CD14-positive monocyte (primary cell): ENCODE measurements at regions not wholly inside any gene's neighbourhood (a gene's known extent, or its start where the extent isn't known, plus 50 kb on each side); places are given as distances from the start of the nearest gene placed in this dataset.

Experiments
- DNase-seq, 3 donors: peaks; one replicate each; pipeline ENCODE4 v3.0.0-alpha.2; 2011 to 2022
- H2AFZ ChIP-seq: 2 replicates; pipeline ENCODE4 v1.6.0; 2012; ENCODE audit warnings: mild to moderate bottlenecking, low read depth, low read length, inconsistent platforms; ENCODE audit not compliant: insufficient read depth, poor library complexity, severe bottlenecking
- H3K27ac ChIP-seq, 2 donors: 1 replicate in 1 of 2; 2 replicates in 1 of 2; pipeline ENCODE4 v1.5.1; 2012 to 2013; ENCODE audit warnings: low read length in 2 of 2, control low read depth in 1 of 2, inconsistent platforms in 1 of 2, low read depth in 1 of 2, mild to moderate bottlenecking in 1 of 2
- H3K27me3 ChIP-seq, 2 donors: one replicate each; pipeline versions ENCODE4 v1.6.0 to v1.6.1; 2011 to 2013; ENCODE audit warnings: low read length in 2 of 2; ENCODE audit not compliant: control insufficient read depth in 2 of 2, insufficient read depth in 2 of 2
- H3K36me3 ChIP-seq, 2 donors: replicated peaks in 1 of 2; 1 replicate in 1 of 2; 2 replicates in 1 of 2; pipeline versions ENCODE4 v1.5.1 to v1.6.1; 2012 to 2013; ENCODE audit warnings: low read length in 2 of 2, control low read depth in 1 of 2, inconsistent platforms in 1 of 2, mild to moderate bottlenecking in 1 of 2; ENCODE audit not compliant: insufficient read depth in 2 of 2, control insufficient read depth in 1 of 2
- H3K4me1 ChIP-seq, 2 donors: 1 replicate in 1 of 2; 2 replicates in 1 of 2; pipeline versions ENCODE4 v1.5.1 to v1.6.1; 2012 to 2013; ENCODE audit warnings: low read length in 2 of 2, control low read depth in 1 of 2, inconsistent platforms in 1 of 2, mild to moderate bottlenecking in 1 of 2, moderate library complexity in 1 of 2; ENCODE audit not compliant: insufficient read depth in 2 of 2, control insufficient read depth in 1 of 2
- H3K4me2 ChIP-seq: replicated peaks from 2 replicates; pipeline ENCODE3; 2012; ENCODE audit warnings: low read length, moderate library complexity, mild to moderate bottlenecking; ENCODE audit not compliant: poor library complexity, severe bottlenecking; ENCODE audit errors: extremely low read depth
- H3K4me3 ChIP-seq, 3 experiments: fragments of 200-600 bp in 1 of 3; sonication (generic) in 1 of 3; replicated peaks in 1 of 3; 1 replicate in 2 of 3; 2 replicates in 1 of 3; pipeline ENCODE4 v1.5.1; 2011 to 2013; ENCODE audit warnings: low read length in 3 of 3, mild to moderate bottlenecking in 3 of 3, control low read depth in 2 of 3, low read depth in 2 of 3, inconsistent platforms in 1 of 3, moderate library complexity in 1 of 3
- H3K79me2 ChIP-seq: 2 replicates; pipeline ENCODE4 v1.6.0; 2012; ENCODE audit warnings: mild to moderate bottlenecking, control low read depth, inconsistent platforms, low read length, moderate library complexity; ENCODE audit not compliant: insufficient read depth
- H3K9ac ChIP-seq: 2 replicates; pipeline ENCODE4 v1.6.0; 2017; ENCODE audit warnings: low read length, mild to moderate bottlenecking; ENCODE audit not compliant: insufficient read depth, poor library complexity, severe bottlenecking
- H3K9me3 ChIP-seq, 2 donors: replicated peaks in 1 of 2; 1 replicate in 1 of 2; 2 replicates in 1 of 2; pipeline versions ENCODE4 v1.5.1 to v1.6.1; 2012 to 2013; ENCODE audit warnings: low read length in 2 of 2, control low read depth in 1 of 2; ENCODE audit not compliant: control insufficient read depth in 1 of 2, insufficient read depth in 1 of 2
- H4K20me1 ChIP-seq: 2 replicates; pipeline ENCODE4 v1.6.0; 2012; ENCODE audit warnings: mild to moderate bottlenecking, low read length, control low read depth, moderate library complexity; ENCODE audit not compliant: insufficient read depth
- H3K27ac Mint-ChIP-seq, 7 donors: one replicate each; pipeline ENCODE4 v1.8.0; 2020; ENCODE audit warnings: mild to moderate bottlenecking in 7 of 7, mixed read lengths in 7 of 7, moderate library complexity in 6 of 7, inconsistent platforms in 2 of 7
- H3K27me3 Mint-ChIP-seq, 3 donors: one replicate each; pipeline ENCODE4 v1.8.0; 2021 to 2022; ENCODE audit warnings: low read depth in 3 of 3, mild to moderate bottlenecking in 3 of 3, mixed read lengths in 3 of 3, moderate library complexity in 3 of 3, inconsistent platforms in 1 of 3
- H3K36me3 Mint-ChIP-seq, 2 donors: one replicate each; pipeline ENCODE4 v1.8.0; 2020; ENCODE audit warnings: mixed read lengths in 2 of 2, inconsistent platforms in 1 of 2, mild to moderate bottlenecking in 1 of 2
- H3K4me1 Mint-ChIP-seq: one replicate; pipeline ENCODE4 v1.8.0; 2020; ENCODE audit warnings: mild to moderate bottlenecking, mixed read lengths
- H3K4me3 Mint-ChIP-seq, 2 donors: one replicate each; pipeline ENCODE4 v1.8.0; 2020; ENCODE audit warnings: mild to moderate bottlenecking in 2 of 2, mixed read lengths in 2 of 2, moderate library complexity in 1 of 2
- H3K9me3 Mint-ChIP-seq, 7 donors: one replicate each; pipeline ENCODE4 v1.8.0; 2020 to 2022; ENCODE audit warnings: mixed read lengths in 7 of 7, mild to moderate bottlenecking in 6 of 7, moderate library complexity in 6 of 7, inconsistent platforms in 2 of 7
- CTCF ChIP-seq: fragments of 200-600 bp; IDR thresholded peaks from one replicate; pipeline ENCODE4 v1.8.0; 2022; ENCODE audit warnings: antibody characterized with exemption, mild to moderate bottlenecking
- WGBS: methylation state at CpG from one replicate; pipeline ENCODE4 v1.1.5; 2013; ENCODE audit warnings: missing lambda C conversion rate; ENCODE audit not compliant: insufficient coverage; 5-methylcytosine and 5-hydroxymethylcytosine counted together
- intact Hi-C, 2 donors: fragments of 100-400 bp; cut with micrococcal nuclease; formaldehyde crosslinking; loops; one replicate each; pipeline versions ENCODE4 v1.15.0 to v1.15.1; 2023

GRCh38 chr5:6302075-6302474 lies 76.3 kb downstream of the MED10 start:
- Mint-ChIP-seq H3K36me3 (no peaks in the 10 kb centered on the region), H3K27me3 (peaks cover 4 to 7% (median 4%) of the 10 kb centered on the region in 3 donors), H3K4me3 (no peak overlapping the region), H3K9me3 (peaks cover 0 to 4% (median 0%) of the 10 kb centered on the region in 7 donors), H3K4me1 (no peaks in the 10 kb centered on the region), H3K27ac (no peak overlapping the region)
- TF ChIP-seq CTCF: no peak
- no peaks in the 10 kb centered on the region for H3K36me3 ChIP-seq
- WGBS: 40% methylated on average over 1 of the region's 4 CpGs
- no peaks in the 10 kb centered on the region for H3K27me3 ChIP-seq
- intact Hi-C loops: no loop called here
- no peak overlapping the region for H3K4me2 ChIP-seq
- H3K4me1 ChIP-seq: no peaks in the 10 kb centered on the region
- no peak overlapping the region for H3K9ac ChIP-seq
- H3K9me3 ChIP-seq: no peaks in the 10 kb centered on the region
- no peak for DNase-seq
- H3K27ac ChIP-seq: no peak overlapping the region
- H3K79me2 ChIP-seq: no peaks in the 10 kb centered on the region
- H4K20me1 ChIP-seq: no peaks in the 10 kb centered on the region
- no peak overlapping the region for H3K4me3 ChIP-seq
- H2AFZ ChIP-seq: no peak overlapping the region

- peaks cover 0 to 7% (median 0%) of the 10 kb centered on the region in 7 donors for H3K9me3 Mint-ChIP-seq
- intact Hi-C loops: no loop called here
- WGBS: 76% methylated on average over 5 of the region's 8 CpGs
- Histone ChIP-seq H3K9me3 (no peaks in the 10 kb centered on the region), H3K9ac (no peak overlapping the region), H4K20me1 (no peaks in the 10 kb centered on the region), H3K27me3 (no peaks in the 10 kb centered on the region), H3K4me3 (no peak overlapping the region), H3K4me2 (no peak overlapping the region), H3K4me1 (no peaks in the 10 kb centered on the region), H3K27ac (no peak overlapping the region), H3K79me2 (no peaks in the 10 kb centered on the region), H2AFZ (no peak overlapping the region), H3K36me3 (no peaks in the 10 kb centered on the region)
- H3K27ac Mint-ChIP-seq: no peak overlapping the region
- no peak for DNase-seq
- no peaks in the 10 kb centered on the region for H3K4me1 Mint-ChIP-seq
- no peaks in the 10 kb centered on the region for H3K36me3 Mint-ChIP-seq
- peaks cover 1 to 5% (median 2%) of the 10 kb centered on the region in 3 donors for H3K27me3 Mint-ChIP-seq
- TF ChIP-seq CTCF: no peak
- no peak overlapping the region for H3K4me3 Mint-ChIP-seq
These were observed 81.8 kb downstream of the MED10 start for GRCh38 chr5:6296524-6296923.
